PFSK-1 (cell line): ENCODE measurements at regions not wholly inside any gene's neighbourhood (a gene's known extent, or its start where the extent isn't known, plus 50 kb on each side); places are given as distances from the start of the nearest gene placed in this dataset.

Experiments
- POLR2AphosphoS5 ChIP-seq: IDR thresholded peaks from 2 replicates; pipeline ENCODE4 v1.6.1; 2012; ENCODE audit warnings: low read depth, mild to moderate bottlenecking, control low read depth, low read length, moderate library complexity
- TF ChIP-seq, protein P1 (sequence below), 2 experiments: IDR thresholded peaks; 2 replicates each; pipeline versions ENCODE4 v1.6.1 to v1.8.0; 2011 to 2012; ENCODE audit warnings: low read depth in 2 of 2, low read length in 2 of 2, control low read depth in 1 of 2, inconsistent platforms in 1 of 2, mild to moderate bottlenecking in 1 of 2, moderate library complexity in 1 of 2; ENCODE audit not compliant: insufficient read depth in 1 of 2

GRCh38 chr21:16535102-16535422, 805.3 kb downstream of the USP25 start:
- no peak for TF ChIP-seq POLR2AphosphoS5
- TF ChIP-seq, protein P1, sequence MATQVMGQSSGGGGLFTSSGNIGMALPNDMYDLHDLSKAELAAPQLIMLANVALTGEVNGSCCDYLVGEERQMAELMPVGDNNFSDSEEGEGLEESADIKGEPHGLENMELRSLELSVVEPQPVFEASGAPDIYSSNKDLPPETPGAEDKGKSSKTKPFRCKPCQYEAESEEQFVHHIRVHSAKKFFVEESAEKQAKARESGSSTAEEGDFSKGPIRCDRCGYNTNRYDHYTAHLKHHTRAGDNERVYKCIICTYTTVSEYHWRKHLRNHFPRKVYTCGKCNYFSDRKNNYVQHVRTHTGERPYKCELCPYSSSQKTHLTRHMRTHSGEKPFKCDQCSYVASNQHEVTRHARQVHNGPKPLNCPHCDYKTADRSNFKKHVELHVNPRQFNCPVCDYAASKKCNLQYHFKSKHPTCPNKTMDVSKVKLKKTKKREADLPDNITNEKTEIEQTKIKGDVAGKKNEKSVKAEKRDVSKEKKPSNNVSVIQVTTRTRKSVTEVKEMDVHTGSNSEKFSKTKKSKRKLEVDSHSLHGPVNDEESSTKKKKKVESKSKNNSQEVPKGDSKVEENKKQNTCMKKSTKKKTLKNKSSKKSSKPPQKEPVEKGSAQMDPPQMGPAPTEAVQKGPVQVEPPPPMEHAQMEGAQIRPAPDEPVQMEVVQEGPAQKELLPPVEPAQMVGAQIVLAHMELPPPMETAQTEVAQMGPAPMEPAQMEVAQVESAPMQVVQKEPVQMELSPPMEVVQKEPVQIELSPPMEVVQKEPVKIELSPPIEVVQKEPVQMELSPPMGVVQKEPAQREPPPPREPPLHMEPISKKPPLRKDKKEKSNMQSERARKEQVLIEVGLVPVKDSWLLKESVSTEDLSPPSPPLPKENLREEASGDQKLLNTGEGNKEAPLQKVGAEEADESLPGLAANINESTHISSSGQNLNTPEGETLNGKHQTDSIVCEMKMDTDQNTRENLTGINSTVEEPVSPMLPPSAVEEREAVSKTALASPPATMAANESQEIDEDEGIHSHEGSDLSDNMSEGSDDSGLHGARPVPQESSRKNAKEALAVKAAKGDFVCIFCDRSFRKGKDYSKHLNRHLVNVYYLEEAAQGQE (IDR thresholded peaks at IDR 0.05; ENCODE audit: insufficient read depth in 1 of 2, low read depth in 2 of 2, low read length in 2 of 2), result no peak
